ENCODE measurements at regions not wholly inside any gene's neighbourhood (a gene's known extent, or its start where the extent isn't known, plus 50 kb on each side); places are given as distances from the start of the nearest gene placed in this dataset.

- no peak for DNase-seq (ENCODE audit: low read depth)
Observed at GRCh38 chr3:18883571-18883970, 264.7 kb upstream of the KCNH8 start.

GRCh38 chr3:18880691-18881090, 267.6 kb upstream of the KCNH8 start:
- DNase-seq (ENCODE audit: low read depth), result no peak

DNA sequence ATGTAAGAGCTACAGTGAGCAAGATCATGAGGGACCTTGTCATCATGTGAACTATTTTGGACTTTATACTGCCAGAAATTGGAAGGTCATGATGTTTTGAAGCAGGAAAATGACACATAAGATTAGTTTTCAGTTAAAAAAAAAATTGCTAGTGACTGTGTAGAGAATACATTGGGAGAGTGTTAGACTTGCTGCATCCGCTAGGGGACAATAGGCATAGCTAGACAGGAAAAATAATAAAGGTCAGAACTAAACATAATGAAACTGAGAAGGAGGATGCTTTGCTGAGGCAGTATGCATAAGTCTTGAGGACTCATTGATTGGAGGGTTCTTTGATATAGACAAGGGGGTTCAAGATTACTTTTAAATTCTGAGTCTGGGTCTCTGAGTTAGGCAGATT, 275.8 kb upstream of the KCNH8 start:
- DNase-seq (ENCODE audit: low read depth), result no peak

DNA sequence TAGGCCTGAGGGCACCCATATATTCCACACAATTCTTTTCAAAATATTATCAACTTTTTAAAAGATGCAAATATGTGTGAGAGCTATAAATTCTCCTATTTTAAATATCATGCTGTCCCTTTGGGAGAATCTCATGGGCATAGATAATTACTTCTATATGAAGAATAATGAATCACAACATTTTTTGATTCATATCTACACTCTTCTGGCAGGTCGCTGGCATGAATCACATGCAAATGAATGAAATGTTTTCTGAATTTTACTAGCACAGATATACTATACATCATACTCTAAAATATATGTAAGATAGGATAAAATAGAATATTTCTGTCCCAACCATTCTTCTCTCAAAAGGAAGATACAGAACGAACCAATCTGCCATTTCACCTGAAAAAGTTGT, 277.7 kb upstream of the KCNH8 start:
- DNase-seq (ENCODE audit: low read depth), result no peak

GRCh38 chr3:18870074-18870640, 278.2 kb upstream of the KCNH8 start:
- no peak for DNase-seq (ENCODE audit: low read depth)

- DNase-seq (ENCODE audit: low read depth), result peak; percentile 18
Observed at GRCh38 chr3:18868911-18869689, 279.2 kb upstream of the KCNH8 start.

- DNase-seq (ENCODE audit: low read depth), result no peak
Observed at GRCh38 chr3:18866899-18867298, 281.4 kb upstream of the KCNH8 start.

DNA sequence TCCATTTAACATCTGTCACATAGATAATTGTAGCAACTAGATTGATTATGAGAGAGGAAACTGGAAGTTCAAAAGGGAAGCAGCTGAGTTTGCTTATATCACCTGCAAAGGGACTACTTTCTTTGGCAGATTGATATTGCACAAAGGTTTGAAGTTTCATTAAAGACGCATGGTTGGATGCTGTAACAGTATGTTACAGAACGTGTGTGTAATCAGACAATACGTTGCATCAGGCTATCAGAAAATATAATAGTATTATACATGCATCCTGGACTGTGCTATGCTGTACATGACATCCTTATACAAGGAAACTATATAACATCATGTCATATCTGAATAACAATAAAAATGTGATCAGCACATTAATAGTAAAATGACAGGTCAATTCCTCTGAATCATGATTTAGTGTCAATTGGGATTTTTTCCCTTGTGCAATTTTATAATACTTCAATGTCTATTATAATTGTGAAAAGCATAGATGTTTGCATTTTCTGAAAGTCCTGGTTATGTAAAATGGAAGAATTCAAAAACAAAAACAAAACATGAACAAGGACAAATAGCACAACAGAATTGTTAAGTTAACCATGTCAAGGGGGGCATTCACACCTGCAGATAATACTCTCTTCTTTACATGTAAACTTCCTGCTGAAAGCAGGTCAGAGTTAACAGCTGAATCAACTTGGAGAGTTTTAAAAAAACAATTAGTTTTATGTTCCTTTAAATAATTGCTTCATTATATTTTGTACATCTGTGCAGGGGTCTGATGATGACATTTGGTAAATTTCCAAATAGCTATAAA, 283.2 kb upstream of the KCNH8 start:
- no peak for DNase-seq (ENCODE audit: low read depth)

- DNase-seq (ENCODE audit: low read depth), result no peak
Observed at GRCh38 chr3:18862077-18862476, 286.2 kb upstream of the KCNH8 start.

DNA sequence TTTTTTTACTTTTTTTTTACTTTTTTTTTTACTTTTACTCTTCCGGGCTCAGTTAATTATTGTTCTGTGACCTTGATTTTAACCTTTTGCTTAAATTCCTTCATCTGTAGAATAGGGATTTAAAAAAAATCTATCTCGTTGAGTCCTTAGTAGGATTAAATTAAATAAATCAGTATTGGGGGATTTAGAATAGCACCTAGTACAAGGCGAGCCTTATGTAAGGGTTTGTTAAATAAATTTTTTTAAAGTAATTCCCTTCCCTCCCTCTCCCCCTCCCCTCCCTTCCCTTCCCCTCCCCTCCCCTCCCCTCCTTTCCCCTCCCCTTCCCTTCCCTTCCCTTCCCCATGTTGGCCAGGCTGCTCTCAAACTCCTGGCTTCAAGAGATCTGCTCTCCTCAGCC, 287.2 kb upstream of the KCNH8 start:
- no peak for DNase-seq (ENCODE audit: low read depth)

DNA sequence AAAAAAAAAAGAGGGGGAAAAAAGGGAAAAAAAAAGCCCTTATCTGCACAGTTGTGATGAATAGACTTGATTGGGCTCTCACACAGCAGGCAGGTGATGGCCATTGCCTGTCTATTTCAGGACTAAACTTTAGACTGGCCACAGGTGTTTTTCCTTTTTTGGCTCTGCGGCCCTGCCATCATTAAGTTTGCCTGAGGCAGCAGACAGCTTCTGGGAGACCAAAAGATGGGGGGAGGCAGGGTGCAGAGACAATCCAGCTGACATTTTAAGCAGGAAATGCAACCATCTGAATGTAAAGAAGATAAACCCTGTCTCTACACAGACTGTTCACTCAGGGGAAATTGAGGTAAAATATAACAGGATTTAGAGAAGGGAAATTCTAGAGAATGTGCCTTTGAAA, 295.0 kb upstream of the KCNH8 start:
- no peak for DNase-seq (ENCODE audit: low read depth)

GRCh38 chr3:18847583-18848197, 300.6 kb upstream of the KCNH8 start:
- DNase-seq (ENCODE audit: low read depth), result no peak

GRCh38 chr3:18843983-18844382, 304.3 kb upstream of the KCNH8 start:
- DNase-seq (ENCODE audit: low read depth), result no peak

- no peak for DNase-seq (ENCODE audit: low read depth)
Observed at GRCh38 chr3:18843188-18843587, 305.1 kb upstream of the KCNH8 start.

GRCh38 chr3:18841422-18842343, 306.6 kb upstream of the KCNH8 start:
- DNase-seq (ENCODE audit: low read depth), result no peak

DNA sequence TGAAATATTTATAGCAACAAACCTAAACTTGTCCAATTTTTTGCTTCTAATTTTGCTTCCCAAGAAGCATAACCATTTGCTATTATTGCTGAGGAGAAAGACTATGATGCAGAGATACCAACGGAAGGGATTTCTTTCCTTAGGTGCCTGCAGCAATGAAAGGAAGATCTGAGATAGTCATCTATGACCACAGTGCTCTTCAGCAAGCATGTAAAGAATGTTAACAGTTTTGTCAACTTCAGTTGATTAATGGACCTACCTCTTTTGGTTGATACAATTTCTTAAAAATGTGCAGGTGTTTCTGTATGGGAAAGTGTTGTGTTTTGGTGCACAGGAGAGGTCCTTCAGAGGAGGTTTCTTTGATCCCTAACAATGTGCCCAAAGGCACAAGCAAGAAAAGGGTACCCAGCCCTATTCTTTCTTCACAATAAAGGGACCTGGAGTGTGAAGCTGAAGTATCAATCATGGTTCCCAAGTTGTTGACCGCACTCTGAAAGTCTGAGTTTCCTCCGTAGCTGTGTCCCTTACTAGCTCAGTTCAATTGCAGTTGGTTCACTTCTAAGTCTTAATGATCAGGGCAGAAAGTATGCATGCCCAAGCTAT, 307.7 kb upstream of the KCNH8 start:
- no peak for DNase-seq (ENCODE audit: low read depth)

- no peak for DNase-seq (ENCODE audit: low read depth)
Observed at GRCh38 chr3:18838758-18839157, 309.6 kb upstream of the KCNH8 start.

GRCh38 chr3:18837137-18837755, 311.1 kb upstream of the KCNH8 start:
- DNase-seq (ENCODE audit: low read depth), result no peak

GRCh38 chr3:18835021-18835420, 313.3 kb upstream of the KCNH8 start:
- no peak for DNase-seq (ENCODE audit: low read depth)

GRCh38 chr3:18830087-18830486, 318.2 kb upstream of the KCNH8 start:
- no peak for DNase-seq (ENCODE audit: low read depth)

GRCh38 chr3:18828637-18829036, 319.7 kb upstream of the KCNH8 start:
- DNase-seq (ENCODE audit: low read depth), result no peak

All from activated T-cell treated with anti-CD3 and anti-CD28 coated beads for 48 hours (primary cell).